GM12878 (cell line): ENCODE measurements at regions not wholly inside any gene's neighbourhood (a gene's known extent, or its start where the extent isn't known, plus 50 kb on each side); places are given as distances from the start of the nearest gene placed in this dataset.

Experiments
- ATAC-seq: fragments of 200-7000 bp; cut with Tn5 transposase; 3 replicates; pipeline ENCODE4 v1.9.1; 2020; ENCODE audit warnings: mild to moderate bottlenecking, moderate library complexity
- BruUV-seq: library from RNA; stranded (reverse); fragments of 400-500 nt; replicated peaks from 2 replicates; lab custom pipeline; 2021; lab: Mats Ljungman, UMichigan
- CTCF ChIA-PET: fragments of 300-600 bp; sonication (Branson Sonifier 250); formaldehyde crosslinking; extraction: SDS; loops from one replicate; lab custom pipeline; 2021; ENCODE audit warnings: inconsistent platforms; lab: Yijun Ruan, JAX
- POLR2A ChIA-PET: fragments of 350-600 bp; formaldehyde crosslinking; extraction: SDS; loops from one replicate; lab custom pipeline; 2021; ENCODE audit warnings: inconsistent platforms; lab: Charles Lee
- RAD21 ChIA-PET: fragments of 300-600 bp; sonication (Branson Sonifier 250); formaldehyde crosslinking; loops from one replicate; lab custom pipeline; 2023; ENCODE audit warnings: antibody characterized with exemption; ENCODE audit not compliant: unreplicated experiment; lab: Charles Lee
- SMC1A ChIA-PET: fragments of 300-600 bp; sonication (Branson Sonifier 250); formaldehyde crosslinking; loops from one replicate; lab custom pipeline; 2023; ENCODE audit not compliant: unreplicated experiment, uncharacterized antibody; lab: Charles Lee
- DNase-seq: peaks from one replicate; pipeline ENCODE4 v3.0.0-alpha.2; 2011; ENCODE audit warnings: low read depth, low spot score
- FAIRE-seq: peaks from 3 replicates; lab custom pipeline; 2011; peaks lifted over from hg19 to GRCh38; lab: Jason Lieb, UNC
- H2AFZ ChIP-seq: 2 replicates; pipeline ENCODE4 v1.6.0; 2011; ENCODE audit warnings: low read depth, low read length, control low read depth; ENCODE audit not compliant: control insufficient read depth
- H3K27ac ChIP-seq: 2 replicates; pipeline ENCODE4 v1.5.1; 2011; ENCODE audit warnings: control low read depth; ENCODE audit not compliant: control insufficient read depth, insufficient read depth
- H3K27me3 ChIP-seq, 2 experiments: replicated peaks in 1 of 2; 2 replicates each; pipeline versions ENCODE4 v1.6.0 to v1.6.1; 2011; ENCODE audit warnings: low read length in 1 of 2; ENCODE audit not compliant: control insufficient read depth in 2 of 2, insufficient read depth in 2 of 2
- H3K36me3 ChIP-seq, 2 experiments: 2 replicates each; pipeline ENCODE4 v1.5.1; 2011; ENCODE audit warnings: low read length in 1 of 2; ENCODE audit not compliant: control insufficient read depth in 2 of 2, insufficient read depth in 2 of 2
- H3K4me1 ChIP-seq: 2 replicates; pipeline ENCODE4 v1.6.1; 2011; ENCODE audit warnings: mild to moderate bottlenecking, low read length, moderate library complexity, mixed read lengths; ENCODE audit not compliant: control insufficient read depth, insufficient read depth
- H3K4me2 ChIP-seq: 2 replicates; pipeline ENCODE4 v1.6.0; 2011; ENCODE audit warnings: control low read depth; ENCODE audit not compliant: control insufficient read depth, insufficient read depth
- H3K4me3 ChIP-seq: fragments of 200-600 bp; sonication (generic); 2 replicates; pipeline ENCODE4 v1.5.1; 2016
- H3K79me2 ChIP-seq: 2 replicates; pipeline ENCODE4 v1.6.0; 2011; ENCODE audit warnings: low read length; ENCODE audit not compliant: control insufficient read depth, insufficient read depth
- H3K9ac ChIP-seq: 2 replicates; pipeline ENCODE4 v1.8.0; 2011; ENCODE audit warnings: low read length, control low read depth, mixed read lengths; ENCODE audit not compliant: control insufficient read depth, insufficient read depth
- H3K9me3 ChIP-seq: replicated peaks from 3 replicates; pipeline ENCODE4 v1.5.1; 2011; ENCODE audit warnings: mild to moderate bottlenecking, low read length; ENCODE audit not compliant: control insufficient read depth, insufficient read depth
- H4K20me1 ChIP-seq: 2 replicates; pipeline ENCODE4 v1.6.0; 2011; ENCODE audit not compliant: control insufficient read depth, insufficient read depth
- ATF2 ChIP-seq: IDR thresholded peaks from 2 replicates; pipeline ENCODE4 v1.6.1; 2012; ENCODE audit warnings: low read length, inconsistent platforms
- ATF7 ChIP-seq: fragments of 450-650 bp; IDR thresholded peaks from 2 replicates; pipeline ENCODE4 v1.6.1; 2016; ENCODE audit warnings: low read depth, mild to moderate bottlenecking
- CBX3 ChIP-seq: fragments of 200-600 bp; sonication (generic); IDR thresholded peaks from 2 replicates; pipeline ENCODE4 v1.6.1; 2016; ENCODE audit warnings: low read depth, borderline replicate concordance
- CBX5 ChIP-seq: sonication (generic); IDR thresholded peaks from 2 replicates; pipeline ENCODE4 v1.6.1; 2016; ENCODE audit warnings: low read depth, moderate library complexity, mild to moderate bottlenecking, inconsistent platforms
- CREM ChIP-seq: IDR thresholded peaks from 2 replicates; pipeline ENCODE4 v1.6.1; 2014; ENCODE audit warnings: antibody characterized with exemption, low read depth
- ESRRA ChIP-seq: IDR thresholded peaks from 2 replicates; pipeline ENCODE4 v1.6.1; 2012; ENCODE audit warnings: mild to moderate bottlenecking, low read length, improper control_type of control experiment
- GABPA ChIP-seq: IDR thresholded peaks from 2 replicates; pipeline ENCODE4 v1.6.1; 2014; ENCODE audit warnings: antibody characterized with exemption, low read depth, mild to moderate bottlenecking, inconsistent platforms
- IKZF2 ChIP-seq, 2 experiments: fragments of 450-650 bp; IDR thresholded peaks; 2 replicates each; pipeline ENCODE4 v1.6.1; 2017; ENCODE audit warnings: mild to moderate bottlenecking in 2 of 2, moderate library complexity in 2 of 2
- IRF4 ChIP-seq: IDR thresholded peaks from 2 replicates; pipeline ENCODE4 v1.6.1; 2011; ENCODE audit warnings: low read depth, low read length
- JUNB ChIP-seq: IDR thresholded peaks from 2 replicates; pipeline ENCODE4 v1.6.1; 2016; ENCODE audit warnings: antibody characterized with exemption, mild to moderate bottlenecking
- NKRF ChIP-seq: fragments of 450-650 bp; conservative IDR thresholded peaks from 2 replicates; pipeline ENCODE4 v1.6.1; 2017; ENCODE audit warnings: mild to moderate bottlenecking, moderate library complexity
- NR2C1 ChIP-seq: fragments of 450-650 bp; IDR thresholded peaks from 2 replicates; pipeline ENCODE4 v1.6.1; 2017; ENCODE audit warnings: antibody characterized with exemption, mild to moderate bottlenecking, moderate library complexity
- POU2F2 ChIP-seq: IDR thresholded peaks from 3 replicates; pipeline ENCODE4 v1.6.1; 2011; ENCODE audit warnings: low read depth, mild to moderate bottlenecking, low read length, borderline replicate concordance
- RAD51 ChIP-seq: fragments of 450-650 bp; IDR thresholded peaks from 2 replicates; pipeline ENCODE4 v1.6.1; 2016; ENCODE audit warnings: moderate library complexity, mild to moderate bottlenecking, inconsistent platforms
- RUNX3 ChIP-seq: IDR thresholded peaks from 2 replicates; pipeline ENCODE4 v1.6.1; 2012; ENCODE audit warnings: low read length, inconsistent platforms
- SUZ12 ChIP-seq: fragments of 200-600 bp; sonication (generic); IDR thresholded peaks from one replicate; pipeline ENCODE4 v1.6.1; 2018; ENCODE audit warnings: antibody characterized with exemption, mild to moderate bottlenecking; ENCODE audit not compliant: unreplicated experiment
- TCF7 ChIP-seq: IDR thresholded peaks from 2 replicates; pipeline ENCODE4 v1.6.1; 2014; ENCODE audit warnings: antibody characterized with exemption, borderline replicate concordance
- USF2 ChIP-seq: IDR thresholded peaks from 2 replicates; pipeline ENCODE4 v1.6.1; 2011; ENCODE audit warnings: low read depth, low read length, improper control_type of control experiment, borderline replicate concordance
- WGBS: methylation state at CpG from one replicate; pipeline ENCODE4 v1.1.6; 2016; ENCODE audit warnings: low lambda C conversion rate; ENCODE audit not compliant: insufficient replicate concordance, insufficient coverage; ENCODE audit errors: missing lambda C conversion rate; 5-methylcytosine and 5-hydroxymethylcytosine counted together
- in situ Hi-C: fragments of 300-500 bp; cut with MboI; formaldehyde crosslinking; loops from 9 replicates; pipeline ENCODE4 v1.14.3; 2018; ENCODE audit warnings: mixed read lengths
- intact Hi-C: fragments of 100-400 bp; cut with micrococcal nuclease; formaldehyde crosslinking; loops from one replicate; pipeline ENCODE4 v1.14.2; 2022; ENCODE audit not compliant: unreplicated experiment

GRCh38 chr12:75722714-75723200 lies 211.3 kb upstream of the KRR1 start (continued):
- TF ChIP-seq NKRF (no peak), IRF4 (0 out of 2 replicates have a peak, but pooled peaks have one; percentile 21), RAD51 (0 out of 2 replicates have a peak, but pooled peaks have one; percentile 7), CBX5 (0 out of 2 replicates have a peak, but pooled peaks have one; percentile 34), IKZF2 (IDR thresholded peaks at IDR 0.05) (peak; percentile 27 to 28; a peak in 2 of 4 replicates), ATF7 (peak; percentile 65; the same call in 1 of the 2 replicates), JUNB (peak; percentile 72), POU2F2 (no peak)
- TF ChIP-seq, all 136 proteins: peak for 11

GRCh38 chr12:75721796-75722195 lies 210.4 kb upstream of the KRR1 start:
- no peak overlapping the region for H3K4me2 ChIP-seq
- H3K36me3 ChIP-seq: no peaks in the 10 kb centered on the region
- ChIA-PET SMC1A (interaction anchor here (0.8 to 1.5 kb wide), 3 partner anchors 14 to 28 kb away, joined by 3 read pairs; no protein-coding TSS in a partner anchor), CTCF (no interaction called here), RAD21 (no interaction called here), POLR2A (no interaction called here)
- ATAC-seq (no peak), DNase-seq (no peak), FAIRE-seq (no peak)
- no peaks in the 10 kb centered on the region for H3K9me3 ChIP-seq
- intact Hi-C loops: loop anchor here (5.0 kb wide), 1 partner anchor 79 kb away; no protein-coding TSS in a partner anchor
- WGBS: 33% methylated on average over 2 of the region's 2 CpGs
- H3K79me2 ChIP-seq: no peaks in the 10 kb centered on the region
- in situ Hi-C loops: no loop called here
- H3K4me1 ChIP-seq: no peaks in the 10 kb centered on the region
- no TSS peak for BruUV-seq
- H2AFZ ChIP-seq: no peak overlapping the region
- no peak overlapping the region for H3K4me3 ChIP-seq
- H4K20me1 ChIP-seq: no peaks in the 10 kb centered on the region
- no peak overlapping the region for H3K27ac ChIP-seq
- no peak overlapping the region for H3K9ac ChIP-seq
- H3K27me3 ChIP-seq: no peaks in the 10 kb centered on the region
- no peak for TF ChIP-seq ATF2
- no peak for TF ChIP-seq CBX3
- no peak for TF ChIP-seq NR2C1
- TF ChIP-seq ESRRA: no peak
- no peak for TF ChIP-seq GABPA
- no peak for TF ChIP-seq CREM
- TF ChIP-seq IKZF2 (IDR thresholded peaks at IDR 0.05): no peak
- no peak for TF ChIP-seq SUZ12
- TF ChIP-seq RUNX3: no peak
- TF ChIP-seq USF2: no peak
- no peak for TF ChIP-seq TCF7
